ENCODE measurements at regions not wholly inside any gene's neighbourhood (a gene's known extent, or its start where the extent isn't known, plus 50 kb on each side); places are given as distances from the start of the nearest gene placed in this dataset.

DNA sequence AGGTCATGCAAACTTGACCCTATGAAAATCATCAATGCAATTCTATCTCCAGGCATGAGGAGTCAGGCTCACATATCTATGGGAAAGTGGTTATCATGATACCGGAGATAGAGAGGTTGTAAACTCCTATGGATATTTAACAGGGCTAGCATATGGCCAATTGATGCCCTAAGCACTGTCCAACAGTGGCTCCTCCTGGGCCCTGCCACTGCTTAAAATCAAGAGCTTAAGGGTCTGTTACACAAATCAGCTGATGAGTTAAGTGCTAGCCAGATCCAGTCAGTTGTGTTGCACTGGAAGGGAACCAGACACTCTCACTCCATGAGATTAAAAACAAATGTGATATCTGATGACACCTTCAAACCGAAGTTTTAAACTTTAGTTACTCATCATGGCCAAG is 337.6 kb downstream of the STIM2 start:
- Mint-ChIP-seq H3K4me1 (no peaks in the 10 kb centered on the region), H3K9me3 (peaks cover under 1% of the 10 kb centered on the region), H3K27me3 (no peaks in the 10 kb centered on the region), H3K27ac (ENCODE audit: low read depth) (no peak overlapping the region), H3K36me3 (ENCODE audit: insufficient read depth) (peaks cover 3% of the 10 kb centered on the region), H3K4me3 (no peak overlapping the region)
- DNase-seq (ENCODE audit: low spot score in 2 of 2), result no peak
- ATAC-seq (replicated peaks; ENCODE audit: extremely low read depth, poor library complexity, severe bottlenecking), result no peak

DNA sequence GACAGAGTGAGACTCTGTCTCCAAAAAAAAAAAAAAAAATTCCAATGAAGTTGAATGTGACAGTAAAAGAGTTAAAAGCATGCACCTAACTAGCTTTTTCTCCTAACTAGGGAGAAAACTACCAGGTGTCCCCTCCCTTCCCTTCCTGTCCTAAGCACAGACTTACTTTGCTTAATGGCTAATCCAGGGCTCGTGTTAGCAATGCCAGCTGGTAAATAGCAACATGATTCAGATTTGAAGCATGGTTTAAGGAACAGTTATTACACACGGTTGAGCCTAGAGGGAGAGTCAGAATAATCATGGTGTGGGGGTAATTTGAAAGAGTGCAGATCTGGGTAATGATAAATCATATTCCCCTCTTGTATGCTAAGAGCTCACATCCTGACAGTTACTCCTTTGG is 338.3 kb downstream of the STIM2 start:
- Mint-ChIP-seq H3K4me1 (no peaks in the 10 kb centered on the region), H3K27ac (ENCODE audit: low read depth) (no peak overlapping the region), H3K36me3 (ENCODE audit: insufficient read depth) (peaks cover 3% of the 10 kb centered on the region), H3K9me3 (no peaks in the 10 kb centered on the region), H3K27me3 (no peaks in the 10 kb centered on the region), H3K4me3 (no peak overlapping the region)
- ATAC-seq (replicated peaks; ENCODE audit: extremely low read depth, poor library complexity, severe bottlenecking), result no peak
- no peak for DNase-seq (ENCODE audit: low spot score in 2 of 2)

- no peaks in the 10 kb centered on the region for H3K27me3 Mint-ChIP-seq
- H3K9me3 Mint-ChIP-seq, result no peaks in the 10 kb centered on the region
- DNase-seq (ENCODE audit: low spot score in 2 of 2) (no peak), ATAC-seq (replicated peaks; ENCODE audit: extremely low read depth, poor library complexity, severe bottlenecking) (no peak)
- no peaks in the 10 kb centered on the region for H3K4me1 Mint-ChIP-seq
- H3K36me3 Mint-ChIP-seq (ENCODE audit: insufficient read depth), result peaks cover 2% of the 10 kb centered on the region
- no peak overlapping the region for H3K27ac Mint-ChIP-seq (ENCODE audit: low read depth)
- no peak overlapping the region for H3K4me3 Mint-ChIP-seq
These were observed 345.4 kb downstream of the STIM2 start for GRCh38 chr4:27206009-27206408.

DNA sequence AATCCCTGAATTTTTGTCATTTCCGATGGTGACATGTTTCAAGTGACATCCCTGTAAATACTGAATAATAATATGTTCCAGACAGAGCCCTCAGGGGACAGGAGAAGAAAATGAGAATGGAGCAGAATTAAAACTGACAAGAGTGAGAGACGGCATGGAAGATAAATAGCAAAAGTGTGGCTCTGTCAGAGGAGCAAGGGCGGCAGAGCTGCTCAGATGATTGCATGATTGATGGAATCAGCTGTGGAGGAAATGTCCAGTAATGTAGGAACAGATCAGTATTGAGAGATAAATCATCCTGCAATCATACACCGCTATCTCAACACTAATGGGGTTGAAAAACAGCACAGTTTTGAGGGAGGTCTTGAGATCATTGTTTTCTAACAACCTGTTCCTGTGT is 350.3 kb downstream of the STIM2 start:
- no peaks in the 10 kb centered on the region for H3K27me3 Mint-ChIP-seq
- no peaks in the 10 kb centered on the region for H3K9me3 Mint-ChIP-seq
- no peak overlapping the region for H3K4me3 Mint-ChIP-seq
- H3K27ac Mint-ChIP-seq (ENCODE audit: low read depth), result no peak overlapping the region
- H3K4me1 Mint-ChIP-seq, result no peaks in the 10 kb centered on the region
- DNase-seq (ENCODE audit: low spot score in 2 of 2), result no peak
- ATAC-seq (replicated peaks; ENCODE audit: extremely low read depth, poor library complexity, severe bottlenecking), result no peak
- peaks cover 2% of the 10 kb centered on the region for H3K36me3 Mint-ChIP-seq (ENCODE audit: insufficient read depth)

DNA sequence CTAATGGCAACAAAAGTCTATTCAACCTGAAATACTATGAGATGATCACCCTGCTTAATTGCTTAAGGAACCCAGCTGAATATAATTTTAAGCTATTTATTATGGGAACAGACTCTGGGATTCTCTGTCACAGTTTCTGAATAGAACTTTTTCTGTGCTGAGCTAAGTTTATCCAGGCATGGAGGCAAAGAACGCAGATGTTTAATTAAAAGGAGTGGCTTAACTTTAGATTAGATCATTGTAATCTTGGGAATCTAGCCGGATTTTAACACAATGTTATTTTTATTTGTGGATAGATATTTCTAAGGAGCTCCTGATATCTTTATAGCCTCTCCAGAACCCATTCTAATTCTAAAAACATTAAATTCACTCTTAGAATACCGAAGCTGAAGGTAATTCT is 353.4 kb downstream of the STIM2 start:
- ATAC-seq (replicated peaks; ENCODE audit: extremely low read depth, poor library complexity, severe bottlenecking), result no peak

DNA sequence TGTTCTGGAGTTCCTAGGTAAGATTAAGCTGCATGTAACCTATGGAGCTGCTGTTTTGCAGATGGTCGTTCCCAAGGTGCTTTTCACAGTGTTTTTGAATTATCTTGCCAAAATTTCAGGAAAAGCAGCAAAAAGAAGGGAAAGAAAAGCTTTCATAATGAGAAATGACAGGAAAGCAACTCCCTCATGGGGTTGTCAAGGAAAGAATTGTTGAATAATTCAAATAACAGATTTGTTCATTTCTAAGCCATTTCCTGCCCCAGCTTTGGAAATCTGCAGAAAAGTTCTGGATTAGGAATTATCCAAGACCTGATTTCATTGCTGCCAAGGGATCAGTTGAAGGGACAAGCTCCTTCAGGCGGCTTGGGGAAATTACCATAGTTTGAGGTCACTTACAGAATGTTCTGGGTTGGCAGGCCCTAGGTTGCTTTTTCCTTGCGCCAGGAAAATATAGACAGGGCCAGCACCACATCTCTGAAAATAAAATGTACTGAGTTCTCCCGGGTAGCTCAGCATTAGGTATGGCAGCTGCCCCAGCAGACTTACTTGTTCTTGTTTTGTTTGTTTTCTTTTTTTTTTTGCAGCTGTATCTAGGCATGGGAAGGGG is 354.7 kb downstream of the STIM2 start:
- DNase-seq (ENCODE audit: low spot score in 2 of 2), result no peak
- Mint-ChIP-seq H3K27me3 (no peaks in the 10 kb centered on the region), H3K4me1 (no peaks in the 10 kb centered on the region), H3K9me3 (no peaks in the 10 kb centered on the region), H3K36me3 (ENCODE audit: insufficient read depth) (no peaks in the 10 kb centered on the region), H3K4me3 (no peak overlapping the region), H3K27ac (ENCODE audit: low read depth) (no peak overlapping the region)
- no peak for ATAC-seq (replicated peaks; ENCODE audit: extremely low read depth, poor library complexity, severe bottlenecking)

More for the DNA sequence above, 353.4 kb downstream of the STIM2 start:
- Mint-ChIP-seq H3K27ac (ENCODE audit: low read depth) (no peak overlapping the region), H3K27me3 (no peaks in the 10 kb centered on the region), H3K9me3 (no peaks in the 10 kb centered on the region), H3K36me3 (ENCODE audit: insufficient read depth) (no peaks in the 10 kb centered on the region), H3K4me1 (no peaks in the 10 kb centered on the region), H3K4me3 (no peak overlapping the region)
- DNase-seq (ENCODE audit: low spot score in 2 of 2), result no peak

- Mint-ChIP-seq H3K4me1 (no peaks in the 10 kb centered on the region), H3K36me3 (ENCODE audit: insufficient read depth) (no peaks in the 10 kb centered on the region), H3K27me3 (no peaks in the 10 kb centered on the region), H3K9me3 (no peaks in the 10 kb centered on the region), H3K4me3 (no peak overlapping the region), H3K27ac (ENCODE audit: low read depth) (no peak overlapping the region)
- ATAC-seq (replicated peaks; ENCODE audit: extremely low read depth, poor library complexity, severe bottlenecking) (no peak), DNase-seq (ENCODE audit: low spot score in 2 of 2) (no peak)
These were observed 356.7 kb downstream of the STIM2 start for GRCh38 chr4:27217261-27217769.

DNA sequence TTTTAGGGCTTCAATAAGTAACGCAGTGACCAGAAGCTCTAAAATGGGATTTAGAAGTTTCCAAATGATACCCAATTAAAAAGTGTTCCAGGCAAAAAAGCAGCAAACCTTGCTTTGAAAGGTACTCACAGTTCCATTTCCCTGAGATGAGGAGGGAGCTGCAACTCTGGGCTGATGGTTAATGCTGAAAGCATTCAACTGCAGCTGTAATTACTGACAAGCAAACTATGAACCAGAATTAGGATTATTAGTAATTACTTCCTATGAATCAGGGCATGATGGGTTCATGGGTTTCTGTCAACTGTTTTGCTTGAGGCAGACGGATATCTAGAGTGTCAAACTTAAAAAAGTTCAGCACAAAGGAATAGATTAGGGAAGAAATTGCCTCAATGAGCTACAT is 357.4 kb downstream of the STIM2 start:
- H3K36me3 Mint-ChIP-seq (ENCODE audit: insufficient read depth), result peaks cover under 1% of the 10 kb centered on the region
- H3K9me3 Mint-ChIP-seq, result no peaks in the 10 kb centered on the region
- H3K27me3 Mint-ChIP-seq, result no peaks in the 10 kb centered on the region
- no peak overlapping the region for H3K27ac Mint-ChIP-seq (ENCODE audit: low read depth)
- ATAC-seq (replicated peaks; ENCODE audit: extremely low read depth, poor library complexity, severe bottlenecking) (no peak), DNase-seq (ENCODE audit: low spot score in 2 of 2) (no peak)
- H3K4me1 Mint-ChIP-seq, result no peaks in the 10 kb centered on the region
- H3K4me3 Mint-ChIP-seq, result no peak overlapping the region

DNA sequence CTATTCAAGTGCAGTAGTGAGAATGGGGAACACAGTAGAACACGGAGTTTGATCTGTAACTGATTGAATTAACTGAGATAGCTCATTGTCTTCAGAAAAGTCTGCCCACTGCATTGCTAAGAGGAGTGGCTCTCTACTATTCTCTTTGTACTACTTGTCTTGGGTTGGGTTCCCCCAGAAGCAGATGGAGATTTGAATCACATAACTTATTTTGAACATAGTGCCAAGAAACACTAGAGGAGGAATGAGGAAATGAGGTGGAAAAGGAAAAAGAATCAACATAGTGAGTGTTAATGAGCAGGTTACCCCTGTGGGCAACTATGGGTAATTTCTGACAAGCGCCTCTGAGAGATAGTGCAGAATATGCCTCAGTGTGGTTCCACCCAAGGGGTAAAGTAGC is 362.7 kb downstream of the STIM2 start:
- Mint-ChIP-seq H3K9me3 (no peaks in the 10 kb centered on the region), H3K36me3 (ENCODE audit: insufficient read depth) (peaks cover 1% of the 10 kb centered on the region), H3K4me1 (no peaks in the 10 kb centered on the region), H3K27ac (ENCODE audit: low read depth) (no peak overlapping the region), H3K27me3 (no peaks in the 10 kb centered on the region), H3K4me3 (no peak overlapping the region)
- DNase-seq (ENCODE audit: low spot score in 2 of 2), result no peak
- ATAC-seq (replicated peaks; ENCODE audit: extremely low read depth, poor library complexity, severe bottlenecking), result no peak

- H3K27me3 Mint-ChIP-seq, result no peaks in the 10 kb centered on the region
- H3K4me1 Mint-ChIP-seq, result no peaks in the 10 kb centered on the region
- no peaks in the 10 kb centered on the region for H3K36me3 Mint-ChIP-seq (ENCODE audit: insufficient read depth)
- H3K27ac Mint-ChIP-seq (ENCODE audit: low read depth), result no peak overlapping the region
- ATAC-seq (replicated peaks; ENCODE audit: extremely low read depth, poor library complexity, severe bottlenecking), result no peak
- H3K9me3 Mint-ChIP-seq, result peaks cover 8% of the 10 kb centered on the region
- H3K4me3 Mint-ChIP-seq, result no peak overlapping the region
- no peak for DNase-seq (ENCODE audit: low spot score in 2 of 2)
These were observed 372.9 kb downstream of the STIM2 start for GRCh38 chr4:27233531-27233930.

- DNase-seq (ENCODE audit: low spot score in 2 of 2) (no peak), ATAC-seq (replicated peaks; ENCODE audit: extremely low read depth, poor library complexity, severe bottlenecking) (no peak)
- H3K4me3 Mint-ChIP-seq, result no peak overlapping the region
- no peaks in the 10 kb centered on the region for H3K36me3 Mint-ChIP-seq (ENCODE audit: insufficient read depth)
- H3K27me3 Mint-ChIP-seq, result no peaks in the 10 kb centered on the region
- no peaks in the 10 kb centered on the region for H3K4me1 Mint-ChIP-seq
- H3K9me3 Mint-ChIP-seq, result peaks cover 8% of the 10 kb centered on the region
- no peak overlapping the region for H3K27ac Mint-ChIP-seq (ENCODE audit: low read depth)
These were observed 373.8 kb downstream of the STIM2 start for GRCh38 chr4:27234306-27234899.

GRCh38 chr4:27239641-27240040 is 379.0 kb downstream of the STIM2 start:
- Mint-ChIP-seq H3K4me3 (no peak overlapping the region), H3K4me1 (no peaks in the 10 kb centered on the region), H3K27me3 (no peaks in the 10 kb centered on the region), H3K27ac (ENCODE audit: low read depth) (no peak overlapping the region), H3K9me3 (peaks cover 5% of the 10 kb centered on the region), H3K36me3 (ENCODE audit: insufficient read depth) (no peaks in the 10 kb centered on the region)
- ATAC-seq (replicated peaks; ENCODE audit: extremely low read depth, poor library complexity, severe bottlenecking) (no peak), DNase-seq (ENCODE audit: low spot score in 2 of 2) (no peak)

DNA sequence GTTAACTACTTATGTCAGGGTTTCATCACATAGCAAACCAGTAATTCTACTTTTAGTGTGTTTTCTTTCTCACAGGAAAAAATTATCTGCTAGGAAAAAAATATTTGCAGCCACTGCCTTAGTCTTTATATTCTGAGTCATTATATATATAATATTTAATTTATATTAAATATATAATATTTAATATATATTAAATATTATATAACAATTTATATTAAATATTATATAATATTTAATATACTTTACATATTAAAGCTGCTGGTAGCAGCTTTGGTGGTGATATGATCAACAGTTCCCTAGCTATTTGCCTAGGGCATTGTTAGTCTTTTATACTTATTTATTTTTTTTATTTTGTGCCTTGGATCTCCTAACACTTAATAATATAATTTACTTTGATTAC is 381.6 kb downstream of the STIM2 start:
- H3K4me1 Mint-ChIP-seq, result no peaks in the 10 kb centered on the region
- no peak for ATAC-seq (replicated peaks; ENCODE audit: extremely low read depth, poor library complexity, severe bottlenecking)
- H3K27me3 Mint-ChIP-seq, result no peaks in the 10 kb centered on the region
- no peak overlapping the region for H3K27ac Mint-ChIP-seq (ENCODE audit: low read depth)
- no peak for DNase-seq (ENCODE audit: low spot score in 2 of 2)
- no peak overlapping the region for H3K4me3 Mint-ChIP-seq
- no peaks in the 10 kb centered on the region for H3K9me3 Mint-ChIP-seq
- H3K36me3 Mint-ChIP-seq (ENCODE audit: insufficient read depth), result no peaks in the 10 kb centered on the region
